ENCODE measurements at regions not wholly inside any gene's neighbourhood (a gene's known extent, or its start where the extent isn't known, plus 50 kb on each side); places are given as distances from the start of the nearest gene placed in this dataset.

GRCh38 chrX:9148615-9149399 lies 114.9 kb upstream of the FAM9B start:
- DNase-seq (ENCODE audit: low spot score), result peak; percentile 33

GRCh38 chrX:9149501-9150245 lies 115.7 kb upstream of the FAM9B start:
- no peak for DNase-seq (ENCODE audit: low spot score)

DNA sequence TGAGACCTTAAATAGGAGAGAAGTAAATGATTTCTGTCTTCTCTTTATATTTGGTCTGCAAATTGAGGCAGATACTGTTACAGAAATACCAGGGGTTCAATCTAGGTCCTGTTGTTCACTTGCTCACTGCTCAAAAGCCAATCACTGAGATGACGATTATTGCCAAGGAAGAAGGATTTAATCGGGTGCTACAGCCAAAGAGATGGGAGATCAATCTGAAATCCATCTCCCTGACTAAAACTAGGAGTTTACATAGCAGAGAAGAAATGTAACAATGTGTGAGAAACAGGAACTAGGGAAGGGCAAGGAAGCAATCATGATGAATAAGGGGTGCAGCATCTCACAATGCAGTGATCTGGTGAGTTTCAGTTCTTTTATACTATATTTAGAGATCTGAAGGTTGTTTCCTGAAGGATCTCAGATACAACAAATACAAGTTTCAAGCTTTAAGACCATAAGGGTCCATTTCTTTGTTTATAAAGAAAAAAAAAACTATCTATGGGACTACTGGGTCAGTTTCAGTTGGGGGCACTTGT lies 117.9 kb upstream of the FAM9B start:
- no peak for DNase-seq (ENCODE audit: low spot score)

DNA sequence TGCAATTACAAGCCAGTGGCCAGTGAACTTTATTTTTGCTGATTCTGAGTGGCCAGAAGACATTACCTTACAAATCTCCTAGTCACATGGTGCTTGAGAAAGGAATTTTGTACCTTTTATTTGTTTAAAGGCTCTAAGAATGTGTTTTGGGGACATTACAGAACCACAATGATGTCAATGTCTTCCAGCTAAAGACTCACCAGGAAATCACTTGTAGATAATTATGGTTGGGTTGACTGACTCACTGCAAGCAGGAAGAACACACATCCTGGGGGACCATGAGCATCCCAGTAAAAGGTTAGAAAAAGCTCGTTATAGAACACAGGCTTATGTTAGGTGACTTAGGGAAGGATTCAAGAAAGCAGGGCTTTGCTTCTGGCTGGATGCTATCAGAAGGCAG lies 119.4 kb upstream of the FAM9B start:
- DNase-seq (ENCODE audit: low spot score), result no peak

DNA sequence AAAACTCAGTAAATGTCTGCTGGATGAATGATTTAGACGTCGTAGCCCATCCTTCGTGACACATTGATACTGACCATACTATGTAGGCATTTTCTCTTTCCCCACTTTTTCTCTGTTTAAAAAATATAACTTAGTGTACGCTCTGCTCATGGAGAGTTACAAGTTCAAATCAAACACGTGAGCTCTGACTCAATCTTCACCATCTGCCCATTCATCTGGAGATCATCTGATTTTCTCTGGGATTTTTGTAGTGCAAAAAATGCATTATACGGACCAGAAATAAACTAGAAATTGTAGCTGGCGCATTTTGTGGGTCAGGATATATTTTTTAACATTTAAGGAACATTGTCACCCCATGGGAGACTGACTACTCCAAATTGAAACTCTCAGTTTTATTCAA lies 124.7 kb upstream of the FAM9B start:
- DNase-seq (ENCODE audit: low spot score), result no peak

- no peak for DNase-seq (ENCODE audit: low spot score)
Observed at GRCh38 chrX:9160698-9161329, 126.9 kb upstream of the FAM9B start.

GRCh38 chrX:9162698-9163097 lies 128.8 kb upstream of the FAM9B start:
- DNase-seq (ENCODE audit: low spot score), result no peak

DNA sequence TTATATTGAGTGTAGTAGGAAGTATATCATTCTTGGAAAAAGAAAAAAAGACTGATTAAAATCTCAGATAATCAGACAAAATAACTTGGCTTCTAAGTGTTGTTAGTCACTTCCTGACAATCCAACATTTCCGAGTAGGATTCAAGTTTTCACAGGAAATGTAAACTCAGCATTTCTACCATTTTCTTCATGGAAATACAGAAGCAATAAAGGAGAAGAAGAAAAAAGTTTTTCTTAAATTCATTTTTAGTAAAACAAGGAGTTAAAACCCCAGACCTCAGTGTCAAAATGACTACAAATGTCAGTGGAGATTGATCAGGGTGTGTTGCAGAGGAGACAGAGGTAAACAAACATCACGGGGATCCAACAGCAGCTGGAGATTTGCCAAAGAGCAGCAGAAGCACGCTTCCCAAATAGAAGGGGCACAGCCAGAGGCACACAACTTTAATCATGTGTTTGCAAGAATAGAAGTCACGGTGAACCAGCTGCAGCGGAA lies 129.3 kb upstream of the FAM9B start:
- DNase-seq (ENCODE audit: low spot score), result no peak

- no peak for DNase-seq (ENCODE audit: low spot score)
Observed at GRCh38 chrX:9164086-9164485, 130.2 kb upstream of the FAM9B start.

DNA sequence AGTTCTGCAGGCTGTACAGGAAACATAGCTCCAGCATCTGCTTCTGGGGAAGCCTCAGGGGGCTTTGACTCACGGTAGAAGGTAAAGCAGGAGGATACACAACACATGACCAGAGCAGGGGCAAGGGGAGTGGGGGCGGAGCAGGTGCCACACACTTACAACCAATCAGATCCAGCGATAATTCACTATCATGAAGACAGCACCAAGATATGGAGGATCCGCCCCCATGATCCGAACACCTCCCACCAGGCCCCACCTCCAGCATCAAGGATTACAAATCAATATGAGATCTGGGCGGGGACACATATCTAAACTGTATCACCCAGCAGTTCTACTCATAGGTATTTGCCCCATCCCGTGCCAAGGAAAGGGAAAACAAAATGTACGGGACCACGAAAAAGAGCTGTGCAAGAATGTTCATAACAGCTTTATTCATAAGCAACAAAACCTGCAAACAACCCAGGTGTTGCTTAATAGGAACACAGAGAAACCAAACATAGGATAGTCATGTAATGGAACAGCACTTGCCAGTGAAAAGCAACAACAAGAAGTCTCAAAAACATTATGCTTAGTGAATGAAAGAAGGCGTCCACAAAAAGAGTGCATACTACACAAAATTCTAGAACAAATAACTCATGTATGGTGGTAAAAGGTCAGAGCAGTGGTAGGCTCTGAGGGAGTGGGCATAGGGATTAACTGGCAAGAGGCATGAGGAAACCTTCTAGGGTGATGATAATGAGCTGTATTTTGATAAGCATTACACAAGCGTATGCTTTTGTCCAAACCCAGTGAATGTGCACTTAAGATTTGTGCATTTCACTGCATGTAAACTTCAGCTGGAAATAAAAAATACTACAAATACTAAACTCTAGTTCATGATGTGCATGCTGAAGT lies 130.9 kb upstream of the FAM9B start:
- no peak for DNase-seq (ENCODE audit: low spot score)

DNA sequence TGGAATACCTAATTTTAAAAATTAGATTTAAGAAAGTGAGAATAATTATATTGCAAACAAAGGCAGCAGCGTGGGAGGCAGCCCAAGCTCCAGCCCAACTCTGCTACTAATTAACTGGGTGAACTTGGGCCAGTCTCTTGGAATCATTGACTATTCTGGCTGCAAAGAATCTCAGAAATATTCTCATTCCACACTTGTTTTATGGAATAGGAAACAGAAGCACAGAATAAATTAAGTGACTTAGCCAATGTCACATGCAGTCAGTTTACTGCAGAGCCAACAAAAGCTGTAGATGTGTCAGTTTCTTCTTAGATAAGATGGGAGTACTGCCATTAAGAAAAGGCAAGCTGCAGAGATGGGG lies 132.6 kb upstream of the FAM9B start:
- no peak for DNase-seq (ENCODE audit: low spot score)

DNA sequence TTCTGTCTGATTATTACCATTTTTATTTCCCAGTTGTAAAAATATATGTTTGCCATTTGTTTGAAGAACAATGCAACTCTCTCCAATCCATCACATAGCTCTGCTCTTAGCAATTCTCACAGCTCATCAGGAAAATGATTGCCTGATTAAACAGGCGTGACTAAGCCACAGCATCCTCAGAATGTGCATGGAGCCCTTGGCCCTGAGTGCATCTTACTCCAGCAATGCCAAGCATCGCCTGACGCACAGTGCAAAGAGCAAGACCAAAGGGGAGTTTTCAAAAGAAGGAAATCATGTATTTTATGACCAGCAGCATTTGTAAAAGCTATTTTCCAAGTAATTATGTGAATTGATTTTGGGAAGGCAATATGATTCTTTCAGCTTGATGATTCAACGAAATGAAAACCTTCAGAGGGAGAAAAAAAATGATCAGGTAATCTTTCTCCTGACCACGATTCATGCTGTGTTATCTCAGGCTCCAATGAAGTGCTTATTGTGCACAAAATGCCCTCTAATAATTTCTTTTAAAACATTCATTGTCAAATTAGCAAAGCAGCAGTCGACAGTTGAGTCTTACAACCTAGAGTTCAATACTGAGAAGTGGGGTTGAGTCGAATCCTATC lies 138.0 kb upstream of the FAM9B start:
- no peak for DNase-seq (ENCODE audit: low spot score)

- DNase-seq (ENCODE audit: low spot score), result no peak
Observed at GRCh38 chrX:9172464-9172850, 138.5 kb upstream of the FAM9B start.

- DNase-seq (ENCODE audit: low spot score), result no peak
Observed at GRCh38 chrX:9180623-9181022, 146.7 kb upstream of the FAM9B start.

DNA sequence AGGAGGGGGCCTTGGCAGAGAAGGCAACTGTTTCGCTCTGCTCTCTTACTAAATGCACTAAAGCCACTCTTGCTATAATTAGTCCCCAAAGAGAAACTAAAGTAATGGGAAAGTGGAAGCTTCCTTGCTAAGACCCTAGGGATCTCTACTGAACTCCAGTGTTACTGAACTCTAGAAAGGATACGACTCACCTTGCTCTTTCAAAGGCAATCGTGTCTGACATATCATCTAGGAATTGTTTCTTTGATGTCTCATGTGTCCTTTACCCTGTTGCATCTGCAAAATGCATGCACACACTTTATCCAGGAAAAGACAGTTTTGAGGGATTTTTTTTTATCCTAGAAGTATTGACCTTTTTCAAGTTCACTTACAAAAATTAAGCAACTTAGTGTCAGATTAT lies 148.1 kb upstream of the FAM9B start:
- no peak for DNase-seq (ENCODE audit: low spot score)

- DNase-seq (ENCODE audit: low spot score), result no peak
Observed at GRCh38 chrX:9183481-9183880, 149.6 kb upstream of the FAM9B start.

DNA sequence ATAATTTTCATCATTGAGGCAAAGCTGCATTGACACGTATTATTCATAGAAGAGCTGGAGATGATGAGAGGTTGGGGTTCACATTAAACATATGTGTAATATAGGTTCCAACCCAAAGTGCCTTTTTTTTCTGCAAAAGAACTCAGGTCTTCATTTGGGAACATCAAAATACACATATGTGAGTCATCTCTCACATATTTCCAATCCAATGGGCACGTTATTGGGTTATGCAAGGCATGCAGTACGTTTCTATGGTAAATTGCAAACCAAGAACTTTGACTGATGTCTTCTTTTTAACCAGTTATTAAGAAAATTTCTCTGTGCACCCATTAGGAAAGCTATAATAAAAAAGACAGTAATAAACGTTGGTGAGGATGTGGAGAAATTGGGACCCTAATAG lies 150.3 kb upstream of the FAM9B start:
- DNase-seq (ENCODE audit: low spot score), result no peak

DNA sequence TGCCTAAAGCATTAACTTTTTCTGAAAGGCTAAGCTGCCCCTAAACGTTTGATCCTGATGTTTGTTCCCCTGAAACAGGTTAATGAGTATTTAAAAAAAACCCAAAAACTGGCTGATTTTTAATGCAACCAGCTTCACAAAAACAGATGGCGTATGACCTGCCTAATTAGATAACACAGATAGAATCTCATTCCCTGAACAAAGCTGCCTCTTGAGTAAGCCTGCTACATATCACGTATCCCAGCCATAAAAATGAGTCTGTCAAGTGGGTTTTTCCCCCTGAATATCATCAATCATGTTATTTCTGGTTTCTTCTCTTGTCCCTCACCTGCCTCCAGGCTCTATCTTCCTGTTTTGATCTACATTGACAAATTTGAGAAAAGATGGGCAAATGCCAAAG lies 154.2 kb upstream of the FAM9B start:
- no peak for DNase-seq (ENCODE audit: low spot score)

GRCh38 chrX:9189286-9189685 lies 155.4 kb upstream of the FAM9B start:
- no peak for DNase-seq (ENCODE audit: low spot score)

DNA sequence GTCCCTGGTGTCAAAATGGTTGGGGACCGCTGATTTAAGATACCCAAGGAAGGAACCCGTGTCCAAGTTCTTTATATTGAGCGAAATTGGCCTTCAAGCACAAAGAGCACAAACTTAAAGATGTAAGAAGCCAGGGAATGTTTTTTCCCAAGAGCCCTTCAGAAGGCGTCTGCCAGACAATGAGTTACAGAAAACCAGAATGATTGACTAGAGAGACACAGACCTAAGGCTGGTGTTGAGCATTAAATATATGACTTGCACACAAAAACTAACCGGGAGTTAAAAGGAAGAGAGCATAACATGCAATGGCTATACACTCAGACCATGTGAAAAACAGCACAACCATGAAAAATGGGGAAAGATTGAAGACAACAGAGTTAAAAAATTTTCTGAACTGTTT lies 157.5 kb upstream of the FAM9B start:
- DNase-seq (ENCODE audit: low spot score), result no peak

DNA sequence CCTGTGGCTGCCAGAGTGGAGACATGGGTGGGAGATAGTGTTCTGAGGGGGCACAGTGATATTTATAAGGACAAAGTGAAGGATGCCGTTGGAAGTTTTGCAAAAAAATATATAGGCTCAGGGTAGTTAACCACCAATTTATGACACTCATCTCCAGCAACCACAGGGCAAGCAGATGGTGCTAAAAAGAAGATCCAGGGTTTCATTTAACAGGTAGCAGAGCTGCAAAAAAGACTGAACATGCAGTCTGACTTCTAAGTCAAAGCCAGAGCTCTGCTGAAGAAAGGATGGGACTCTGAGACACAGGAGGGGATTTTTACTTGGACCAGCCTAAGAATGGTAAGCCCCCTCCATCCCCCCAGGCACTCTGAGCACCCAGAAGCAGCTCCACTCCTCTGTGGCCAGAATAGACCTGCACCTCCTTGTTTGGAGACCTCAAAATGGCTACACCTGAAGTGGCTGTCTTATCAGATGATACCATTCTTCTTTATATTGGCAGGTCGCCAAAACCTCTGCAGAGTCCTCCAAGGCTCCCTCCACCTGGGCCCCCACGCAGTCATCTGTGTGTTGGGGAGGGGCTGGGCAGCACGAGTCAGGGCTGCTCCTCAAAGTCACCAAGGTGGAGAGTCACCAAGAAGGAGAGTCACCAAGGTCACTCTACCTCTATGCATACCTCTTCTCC lies 161.4 kb upstream of the FAM9B start:
- no peak for DNase-seq (ENCODE audit: low spot score)

Data from AG08396 (cell line).